H54 (cell line): ENCODE measurements at regions not wholly inside any gene's neighbourhood (a gene's known extent, or its start where the extent isn't known, plus 50 kb on each side); places are given as distances from the start of the nearest gene placed in this dataset.
"Not testable (repeated sequence)": the region's sequence is repeated elsewhere in the genome, so short reads cannot be mapped to it uniquely, and the experiment has no call there.

ENCODE experiments used
- DNase-seq: peaks from one replicate; pipeline ENCODE4 v3.0.0; 2011; ENCODE audit warnings: low spot score, mixed read lengths; ENCODE audit not compliant: insufficient read length
- FAIRE-seq: peaks from 3 replicates; lab custom pipeline; 2011; peaks lifted over from hg19 to GRCh38; lab: Jason Lieb, UNC
- POLR2A ChIP-seq: IDR thresholded peaks from 2 replicates; pipeline ENCODE4 v1.6.1; 2011; ENCODE audit warnings: low read depth, mild to moderate bottlenecking, low read length

GRCh38 chr4:124053872-124054538, 657.4 kb downstream of the SPRY1 start:
- DNase-seq (no peak), FAIRE-seq (no peak)
- no peak for TF ChIP-seq POLR2A

GRCh38 chr4:124055336-124055735, 657.2 kb downstream of the ANKRD50 start:
- DNase-seq (no peak), FAIRE-seq (no peak)

GRCh38 chr4:124055896-124056295, 656.6 kb downstream of the ANKRD50 start:
- no peak for DNase-seq
- no peak for TF ChIP-seq POLR2A
- no peak for FAIRE-seq

More at GRCh38 chr4:124055336-124055735, 657.2 kb downstream of the ANKRD50 start:
- no peak for TF ChIP-seq POLR2A

- no peak for DNase-seq
- peak; percentile 45 for FAIRE-seq
- TF ChIP-seq POLR2A: no peak
Observed at GRCh38 chr4:124060261-124060918, 652.1 kb downstream of the ANKRD50 start.

GRCh38 chr4:124061413-124061812, 651.1 kb downstream of the ANKRD50 start:
- FAIRE-seq (no peak), DNase-seq (no peak)
- no peak for TF ChIP-seq POLR2A

GRCh38 chr4:124065422-124065821, 647.1 kb downstream of the ANKRD50 start:
- TF ChIP-seq POLR2A: no peak
- DNase-seq (no peak), FAIRE-seq (no peak)

- FAIRE-seq (no peak), DNase-seq (no peak)
- TF ChIP-seq POLR2A: no peak
Observed at GRCh38 chr4:124065936-124066335, 646.6 kb downstream of the ANKRD50 start.

- DNase-seq (no peak), FAIRE-seq (no peak)
- TF ChIP-seq POLR2A: no peak
Observed at GRCh38 chr4:124066595-124066994, 645.9 kb downstream of the ANKRD50 start.

GRCh38 chr4:124067046-124067445, 645.5 kb downstream of the ANKRD50 start:
- DNase-seq (no peak), FAIRE-seq (no peak)

GRCh38 chr4:124070688-124071484, 641.6 kb downstream of the ANKRD50 start:
- FAIRE-seq (no peak), DNase-seq (no peak)
- no peak for TF ChIP-seq POLR2A

More at GRCh38 chr4:124067046-124067445, 645.5 kb downstream of the ANKRD50 start:
- TF ChIP-seq POLR2A: no peak

GRCh38 chr4:124075276-124075675, 637.3 kb downstream of the ANKRD50 start:
- FAIRE-seq, DNase-seq: not testable (repeated sequence)

- DNase-seq (no peak), FAIRE-seq (no peak)
- no peak for TF ChIP-seq POLR2A
Observed at GRCh38 chr4:124079174-124079780, 633.3 kb downstream of the ANKRD50 start.

- TF ChIP-seq POLR2A: no peak
- no peak for DNase-seq
- no peak for FAIRE-seq
Observed at GRCh38 chr4:124083711-124084110, 628.8 kb downstream of the ANKRD50 start.
